OCI-LY3 (cell line): ENCODE measurements at regions not wholly inside any gene's neighbourhood (a gene's known extent, or its start where the extent isn't known, plus 50 kb on each side); places are given as distances from the start of the nearest gene placed in this dataset.

Experiments
- H2AFZ ChIP-seq: fragments of 200-600, 300-600 bp; shearing (Covaris generic); 2 replicates; pipeline ENCODE4 v1.6.0; 2014; ENCODE audit warnings: antibody characterized with exemption, low read depth, low read length
- H3K27ac ChIP-seq: fragments of 200-600, 300-600 bp; sonication (generic); 2 replicates; pipeline ENCODE4 v1.5.1; 2014; ENCODE audit warnings: mild to moderate bottlenecking, low read length, moderate library complexity, mixed read lengths
- H3K27me3 ChIP-seq: fragments of 200-600, 300-600 bp; sonication (generic); 2 replicates; pipeline ENCODE4 v1.6.1; 2014; ENCODE audit warnings: low read depth, low read length, mixed read lengths
- H3K36me3 ChIP-seq: fragments of 200-600, 300-600 bp; sonication (generic); replicated peaks from 2 replicates; pipeline ENCODE3; 2014; ENCODE audit warnings: low read depth, low read length, mixed read lengths
- H3K4me1 ChIP-seq: fragments of 300-600, 200-600 bp; sonication (generic); 2 replicates; pipeline ENCODE4 v1.6.1; 2014; ENCODE audit warnings: low read length, mixed read lengths
- H3K4me2 ChIP-seq: fragments of 200-600, 300-600 bp; sonication (generic); 2 replicates; pipeline ENCODE4 v1.6.1; 2014; ENCODE audit warnings: low read length, mixed read lengths
- H3K4me3 ChIP-seq: fragments of 300-600, 200-600 bp; sonication (generic); 2 replicates; pipeline ENCODE4 v1.5.1; 2014; ENCODE audit warnings: antibody characterized with exemption, mild to moderate bottlenecking, low read length, moderate library complexity
- H3K79me2 ChIP-seq: fragments of 300-600, 200-600 bp; shearing (Covaris generic); 2 replicates; pipeline ENCODE4 v1.6.1; 2014; ENCODE audit warnings: mild to moderate bottlenecking, low read length, mixed read lengths
- H3K9ac ChIP-seq: fragments of 300-600, 200-600 bp; shearing (Covaris generic); 2 replicates; pipeline ENCODE4 v1.6.0; 2014; ENCODE audit warnings: mild to moderate bottlenecking, low read length, moderate library complexity
- H3K9me3 ChIP-seq: fragments of 200-600, 300-600 bp; shearing (Covaris generic); 2 replicates; pipeline ENCODE4 v1.6.1; 2014; ENCODE audit warnings: low read length, mixed read lengths; ENCODE audit not compliant: insufficient read depth
- H4K20me1 ChIP-seq: fragments of 200-600, 300-600 bp; sonication (generic); 2 replicates; pipeline ENCODE4 v1.6.1; 2016; ENCODE audit warnings: low read length, mixed read lengths; ENCODE audit not compliant: insufficient read depth
- CTCF ChIP-seq: fragments of 200-600, 300-600 bp; sonication (generic); IDR thresholded peaks from 2 replicates; pipeline ENCODE4 v1.5.1; 2014; ENCODE audit warnings: antibody characterized with exemption, low read length, low read depth
- EZH2phosphoT487 ChIP-seq: fragments of 200-600 bp; shearing (Covaris generic); IDR thresholded peaks from 2 replicates; pipeline ENCODE4 v1.6.1; 2018; ENCODE audit warnings: antibody characterized with exemption, mixed run types, low read depth

GRCh38 chr20:21867353-21867752 is 161.9 kb downstream of the PAX1 start:
- no peak for TF ChIP-seq CTCF
- no peak for TF ChIP-seq EZH2phosphoT487
- H2AFZ ChIP-seq: no peak overlapping the region
- H3K4me1 ChIP-seq: no peaks in the 10 kb centered on the region
- no peaks in the 10 kb centered on the region for H3K79me2 ChIP-seq
- no peaks in the 10 kb centered on the region for H4K20me1 ChIP-seq
- H3K4me2 ChIP-seq: no peak overlapping the region
- H3K9ac ChIP-seq: no peak overlapping the region
- H3K27ac ChIP-seq: no peak overlapping the region
- H3K36me3 ChIP-seq: no peaks in the 10 kb centered on the region
- H3K4me3 ChIP-seq: no peak overlapping the region
- no peaks in the 10 kb centered on the region for H3K27me3 ChIP-seq
- no peaks in the 10 kb centered on the region for H3K9me3 ChIP-seq

- no peak for TF ChIP-seq EZH2phosphoT487
- no peak for TF ChIP-seq CTCF
- no peaks in the 10 kb centered on the region for H4K20me1 ChIP-seq
- no peaks in the 10 kb centered on the region for H3K27me3 ChIP-seq
- no peak overlapping the region for H3K4me3 ChIP-seq
- H3K4me2 ChIP-seq: no peak overlapping the region
- H3K36me3 ChIP-seq: no peaks in the 10 kb centered on the region
- no peaks in the 10 kb centered on the region for H3K9me3 ChIP-seq
- H3K9ac ChIP-seq: no peak overlapping the region
- H3K27ac ChIP-seq: no peak overlapping the region
- no peaks in the 10 kb centered on the region for H3K79me2 ChIP-seq
- no peak overlapping the region for H2AFZ ChIP-seq
- H3K4me1 ChIP-seq: no peaks in the 10 kb centered on the region
These were observed 157.5 kb downstream of the PAX1 start for GRCh38 chr20:21862956-21863355.

- Histone ChIP-seq H4K20me1 (no peaks in the 10 kb centered on the region), H3K4me3 (no peak overlapping the region), H3K27me3 (no peaks in the 10 kb centered on the region), H2AFZ (no peak overlapping the region), H3K9ac (no peak overlapping the region), H3K36me3 (no peaks in the 10 kb centered on the region), H3K27ac (no peak overlapping the region), H3K79me2 (no peaks in the 10 kb centered on the region), H3K9me3 (no peaks in the 10 kb centered on the region), H3K4me1 (no peaks in the 10 kb centered on the region), H3K4me2 (no peak overlapping the region)
- no peak for TF ChIP-seq EZH2phosphoT487
- no peak for TF ChIP-seq CTCF
These were observed 156.9 kb downstream of the PAX1 start for GRCh38 chr20:21862259-21862946.

- no peak overlapping the region for H3K4me2 ChIP-seq
- no peak overlapping the region for H3K4me3 ChIP-seq
- no peaks in the 10 kb centered on the region for H4K20me1 ChIP-seq
- no peak overlapping the region for H3K9ac ChIP-seq
- no peaks in the 10 kb centered on the region for H3K27me3 ChIP-seq
- no peak overlapping the region for H3K27ac ChIP-seq
- no peaks in the 10 kb centered on the region for H3K9me3 ChIP-seq
- TF ChIP-seq EZH2phosphoT487: no peak
- no peak for TF ChIP-seq CTCF
- H3K36me3 ChIP-seq: no peaks in the 10 kb centered on the region
- H3K4me1 ChIP-seq: no peaks in the 10 kb centered on the region
- H2AFZ ChIP-seq: no peak overlapping the region
- no peaks in the 10 kb centered on the region for H3K79me2 ChIP-seq
These were observed 135.5 kb downstream of the PAX1 start for GRCh38 chr20:21840991-21841390.
